ENCODE measurements at regions not wholly inside any gene's neighbourhood (a gene's known extent, or its start where the extent isn't known, plus 50 kb on each side); places are given as distances from the start of the nearest gene placed in this dataset.

GRCh38 chr13:104975272-104975671 lies 1560.2 kb downstream of the EFNB2 start:
- Histone ChIP-seq H3K4me3 (no peak overlapping the region), H3K9me3 (no peaks in the 10 kb centered on the region), H3K27me3 (ENCODE audit: low read depth) (no peaks in the 10 kb centered on the region), H3K36me3 (no peaks in the 10 kb centered on the region), H3K27ac (no peak overlapping the region), H3K4me1 (no peaks in the 10 kb centered on the region)
- DNase-seq = no peak
- intact Hi-C loops (cut with DNase I) = no loop called here
- no peak for TF ChIP-seq CTCF (IDR thresholded peaks at IDR 0.05)
- ATAC-seq = no peak

- H3K4me1 ChIP-seq = no peaks in the 10 kb centered on the region
- no peak overlapping the region for H3K4me3 ChIP-seq
- H3K9me3 ChIP-seq = no peaks in the 10 kb centered on the region
- ATAC-seq (no peak), DNase-seq (no peak)
- no peaks in the 10 kb centered on the region for H3K36me3 ChIP-seq
- no peaks in the 10 kb centered on the region for H3K27me3 ChIP-seq (ENCODE audit: low read depth)
- intact Hi-C loops (cut with DNase I) = no loop called here
- no peak overlapping the region for H3K27ac ChIP-seq
- TF ChIP-seq CTCF (IDR thresholded peaks at IDR 0.05) = no peak
These were observed 1566.6 kb downstream of the EFNB2 start for GRCh38 chr13:104968876-104969275.

- Histone ChIP-seq H3K27me3 (ENCODE audit: low read depth) (no peaks in the 10 kb centered on the region), H3K27ac (no peak overlapping the region), H3K36me3 (no peaks in the 10 kb centered on the region), H3K4me1 (no peaks in the 10 kb centered on the region), H3K4me3 (no peak overlapping the region), H3K9me3 (no peaks in the 10 kb centered on the region)
- no peak for TF ChIP-seq CTCF (IDR thresholded peaks at IDR 0.05)
- DNase-seq (no peak), ATAC-seq (no peak)
- intact Hi-C loops (cut with DNase I) = no loop called here
These were observed 1567.4 kb downstream of the EFNB2 start for GRCh38 chr13:104967836-104968630.

- Histone ChIP-seq H3K9me3 (no peaks in the 10 kb centered on the region), H3K27ac (no peak overlapping the region), H3K4me3 (no peak overlapping the region), H3K4me1 (no peaks in the 10 kb centered on the region), H3K36me3 (no peaks in the 10 kb centered on the region), H3K27me3 (ENCODE audit: low read depth) (no peaks in the 10 kb centered on the region)
- no peak for TF ChIP-seq CTCF (IDR thresholded peaks at IDR 0.05)
- intact Hi-C loops (cut with DNase I) = no loop called here
- DNase-seq (no peak), ATAC-seq (no peak)
These were observed 1568.1 kb downstream of the EFNB2 start for GRCh38 chr13:104967376-104967775.

GRCh38 chr13:104962411-104962810 lies 1573.1 kb downstream of the EFNB2 start:
- DNase-seq (no peak), ATAC-seq (no peak)
- no peaks in the 10 kb centered on the region for H3K9me3 ChIP-seq
- no peaks in the 10 kb centered on the region for H3K27me3 ChIP-seq (ENCODE audit: low read depth)
- no peaks in the 10 kb centered on the region for H3K4me1 ChIP-seq
- intact Hi-C loops (cut with DNase I) = no loop called here
- no peak for TF ChIP-seq CTCF (IDR thresholded peaks at IDR 0.05)
- no peaks in the 10 kb centered on the region for H3K36me3 ChIP-seq
- no peak overlapping the region for H3K27ac ChIP-seq
- H3K4me3 ChIP-seq = no peak overlapping the region
